HG02870 (cell line): ENCODE measurements at regions not wholly inside any gene's neighbourhood (a gene's known extent, or its start where the extent isn't known, plus 50 kb on each side); places are given as distances from the start of the nearest gene placed in this dataset.

Experiments used
- ATAC-seq: cut with Tn5 transposase; IDR thresholded peaks from one replicate; pipeline ENCODE4 v1.9.1; 2021; ENCODE audit warnings: mild to moderate bottlenecking, moderate library complexity; ENCODE audit not compliant: unreplicated experiment

- ATAC-seq, result no peak
Measured at GRCh38 chr15:70337277-70338186, 239.8 kb upstream of the TLE3 start.

- no peak for ATAC-seq
Measured at GRCh38 chr15:70336425-70337009, 238.8 kb upstream of the TLE3 start.

GRCh38 chr15:70334286-70334685 lies 236.6 kb upstream of the TLE3 start:
- ATAC-seq, result no peak

- no peak for ATAC-seq
Measured at GRCh38 chr15:70329179-70329578, 231.5 kb upstream of the TLE3 start.

GRCh38 chr15:70328679-70329115 lies 231.0 kb upstream of the TLE3 start:
- ATAC-seq, result no peak

- no peak for ATAC-seq
Measured at GRCh38 chr15:70327856-70328678, 230.3 kb upstream of the TLE3 start.

GRCh38 chr15:70327328-70327855 lies 229.7 kb upstream of the TLE3 start:
- no peak for ATAC-seq

GRCh38 chr15:70324001-70324974 lies 226.6 kb upstream of the TLE3 start:
- no peak for ATAC-seq

- ATAC-seq, result no peak
Measured at GRCh38 chr15:70323111-70323851, 225.6 kb upstream of the TLE3 start.

- no peak for ATAC-seq
Measured at GRCh38 chr15:70322051-70322668, 224.4 kb upstream of the TLE3 start.

- no peak for ATAC-seq
Measured at GRCh38 chr15:70321172-70321819, 223.6 kb upstream of the TLE3 start.

GRCh38 chr15:70320482-70320881 lies 222.8 kb upstream of the TLE3 start:
- ATAC-seq, result no peak

- ATAC-seq, result no peak
Measured at GRCh38 chr15:70320077-70320476, 222.4 kb upstream of the TLE3 start.

GRCh38 chr15:70319466-70319865 lies 221.7 kb upstream of the TLE3 start:
- peak; percentile 85 for ATAC-seq

GRCh38 chr15:70318594-70319465 lies 221.1 kb upstream of the TLE3 start:
- peak; percentile 21 for ATAC-seq

- no peak for ATAC-seq
Measured at GRCh38 chr15:70316059-70316600, 218.4 kb upstream of the TLE3 start.

GRCh38 chr15:70315431-70315830 lies 217.7 kb upstream of the TLE3 start:
- ATAC-seq, result no peak
